SW 1271 (cell line): ENCODE measurements at regions not wholly inside any gene's neighbourhood (a gene's known extent, or its start where the extent isn't known, plus 50 kb on each side); places are given as distances from the start of the nearest gene placed in this dataset.
"Not testable (repeated sequence)": the region's sequence is repeated elsewhere in the genome, so short reads cannot be mapped to it uniquely, and the experiment has no call there.

Source experiments
- DNase-seq, 2 experiments: peaks; one replicate each; lab custom pipeline; 2025; lab: John Stamatoyannopoulos, UW

GRCh38 chr3:87793337-87793877 lies 265.4 kb downstream of the CGGBP1 start:
- no peak for DNase-seq

- no peak for DNase-seq
These were observed 266.1 kb downstream of the CGGBP1 start, which contains the start of gene HTR1F for GRCh38 chr3:87792534-87793336. HTR1F (plus strand) TSS chr3:87792706.

GRCh38 chr3:87792198-87792533 lies 266.6 kb downstream of the CGGBP1 start:
- DNase-seq: no peak

GRCh38 chr3:87791248-87792027 lies 267.4 kb downstream of the CGGBP1 start:
- no peak for DNase-seq

GRCh38 chr3:87789049-87789448 lies 269.8 kb downstream of the CGGBP1 start:
- not testable (repeated sequence) for DNase-seq

GRCh38 chr3:87788516-87788915 lies 270.3 kb downstream of the CGGBP1 start:
- no peak for DNase-seq

- DNase-seq: no peak
These were observed 278.0 kb downstream of the CGGBP1 start for GRCh38 chr3:87780811-87781210.

GRCh38 chr3:87778876-87779275 lies 279.9 kb downstream of the CGGBP1 start:
- no peak for DNase-seq

GRCh38 chr3:87771337-87772192 lies 287.2 kb downstream of the CGGBP1 start:
- peak in 1 of 2 experiments; percentile 7 for DNase-seq

- no peak for DNase-seq
These were observed 292.1 kb downstream of the CGGBP1 start for GRCh38 chr3:87766721-87767120.

- no peak for DNase-seq
These were observed 293.5 kb downstream of the CGGBP1 start for GRCh38 chr3:87765256-87765655.

- no peak for DNase-seq
These were observed 297.0 kb downstream of the CGGBP1 start for GRCh38 chr3:87761795-87762194.

- no peak for DNase-seq
These were observed 297.5 kb downstream of the CGGBP1 start for GRCh38 chr3:87761341-87761740.

- DNase-seq: no peak
These were observed 302.2 kb downstream of the CGGBP1 start for GRCh38 chr3:87756616-87757015.

GRCh38 chr3:87755852-87756251 lies 303.0 kb downstream of the CGGBP1 start:
- DNase-seq: no peak

GRCh38 chr3:87742250-87742649 lies 316.6 kb downstream of the CGGBP1 start:
- DNase-seq: no peak

GRCh38 chr3:87740894-87741293 lies 317.9 kb downstream of the CGGBP1 start:
- not testable (repeated sequence) for DNase-seq

- DNase-seq: not testable (repeated sequence)
These were observed 321.0 kb downstream of the CGGBP1 start for GRCh38 chr3:87737817-87738216.

GRCh38 chr3:87733671-87734367 lies 325.0 kb downstream of the CGGBP1 start:
- DNase-seq: no peak

GRCh38 chr3:87732294-87732693 lies 326.5 kb downstream of the CGGBP1 start:
- DNase-seq: no peak

GRCh38 chr3:87727783-87728182 lies 331.0 kb downstream of the CGGBP1 start:
- DNase-seq: no peak
